COLO668 (cell line): ENCODE measurements at regions not wholly inside any gene's neighbourhood (a gene's known extent, or its start where the extent isn't known, plus 50 kb on each side); places are given as distances from the start of the nearest gene placed in this dataset.
"Not testable (repeated sequence)": the region's sequence is repeated elsewhere in the genome, so short reads cannot be mapped to it uniquely, and the experiment has no call there.

ENCODE experiments used
- DNase-seq: peaks from one replicate; lab custom pipeline; 2025; ENCODE audit not compliant: unreplicated experiment; lab: John Stamatoyannopoulos, UW

GRCh38 chr2:66632882-66633281 is 198.0 kb downstream of the MEIS1 start:
- not testable (repeated sequence) for DNase-seq

GRCh38 chr2:66633631-66634030 is 198.7 kb downstream of the MEIS1 start:
- no peak for DNase-seq

GRCh38 chr2:66634784-66635183 is 199.9 kb downstream of the MEIS1 start:
- no peak for DNase-seq

GRCh38 chr2:66641685-66642084 is 206.8 kb downstream of the MEIS1 start:
- no peak for DNase-seq

- not testable (repeated sequence) for DNase-seq
Measured at GRCh38 chr2:66648081-66648480, 213.2 kb downstream of the MEIS1 start.

GRCh38 chr2:66649006-66649405 is 214.1 kb downstream of the MEIS1 start:
- DNase-seq, result no peak

- no peak for DNase-seq
Measured at GRCh38 chr2:66651295-66651694, 216.4 kb downstream of the MEIS1 start.

- DNase-seq, result no peak
Measured at GRCh38 chr2:66660804-66661203, 225.9 kb downstream of the MEIS1 start.

- no peak for DNase-seq
Measured at GRCh38 chr2:66661253-66662173, 226.6 kb downstream of the MEIS1 start.

- no peak for DNase-seq
Measured at GRCh38 chr2:66665124-66665984, 230.4 kb downstream of the MEIS1 start.

GRCh38 chr2:66667301-66667700 is 232.4 kb downstream of the MEIS1 start:
- no peak for DNase-seq

- DNase-seq, result no peak
Measured at GRCh38 chr2:66673286-66673685, 238.4 kb downstream of the MEIS1 start.

GRCh38 chr2:66674087-66674486 is 239.2 kb downstream of the MEIS1 start:
- no peak for DNase-seq

GRCh38 chr2:66675591-66675990 is 240.7 kb downstream of the MEIS1 start:
- DNase-seq, result no peak

GRCh38 chr2:66679442-66679841 is 244.5 kb downstream of the MEIS1 start:
- no peak for DNase-seq

GRCh38 chr2:66682476-66682875 is 247.6 kb downstream of the MEIS1 start:
- peak; percentile 10 for DNase-seq

- no peak for DNase-seq
Measured at GRCh38 chr2:66683064-66683463, 248.1 kb downstream of the MEIS1 start.

- DNase-seq, result no peak
Measured at GRCh38 chr2:66683599-66683998, 248.7 kb downstream of the MEIS1 start.

GRCh38 chr2:66684289-66684688 is 249.4 kb downstream of the MEIS1 start:
- DNase-seq, result no peak

- no peak for DNase-seq
Measured at GRCh38 chr2:66686755-66687154, 251.8 kb downstream of the MEIS1 start.

GRCh38 chr2:66688951-66689350 is 254.0 kb downstream of the MEIS1 start:
- DNase-seq, result no peak
